Uterus (tissue), 2 donors: ENCODE measurements at regions not wholly inside any gene's neighbourhood (a gene's known extent, or its start where the extent isn't known, plus 50 kb on each side); places are given as distances from the start of the nearest gene placed in this dataset.

ENCODE experiments used
- CTCF ChIP-seq, 4 experiments: fragments of 200-600 bp in 2 of 4; fragments of 450-650 bp in 2 of 4; sonication (generic) in 2 of 4; IDR thresholded peaks; one replicate each; pipeline ENCODE4 v1.5.1; 2016 to 2019; ENCODE audit warnings: antibody characterized with exemption in 4 of 4, mild to moderate bottlenecking in 2 of 4, moderate library complexity in 1 of 4
- POLR2A ChIP-seq, 2 donors: fragments of 450-650 bp; IDR thresholded peaks; one replicate each; pipeline ENCODE4 v1.6.1; 2016; ENCODE audit warnings: antibody characterized with exemption in 2 of 2, mild to moderate bottlenecking in 1 of 2, moderate library complexity in 1 of 2

GRCh38 chr1:191865479-191865878 lies 292.8 kb upstream of the RGS18 start:
- TF ChIP-seq CTCF (IDR thresholded peaks at IDR 0.05) (no peak), POLR2A (IDR thresholded peaks at IDR 0.05) (no peak)
